ENCODE measurements at regions not wholly inside any gene's neighbourhood (a gene's known extent, or its start where the extent isn't known, plus 50 kb on each side); places are given as distances from the start of the nearest gene placed in this dataset.
A peak's percentile ranks its signal among the peaks of the same experiment; 100 is the strongest.
"Not testable (repeated sequence)": the region's sequence is repeated elsewhere in the genome, so short reads cannot be mapped to it uniquely, and the experiment has no call there.

DNA sequence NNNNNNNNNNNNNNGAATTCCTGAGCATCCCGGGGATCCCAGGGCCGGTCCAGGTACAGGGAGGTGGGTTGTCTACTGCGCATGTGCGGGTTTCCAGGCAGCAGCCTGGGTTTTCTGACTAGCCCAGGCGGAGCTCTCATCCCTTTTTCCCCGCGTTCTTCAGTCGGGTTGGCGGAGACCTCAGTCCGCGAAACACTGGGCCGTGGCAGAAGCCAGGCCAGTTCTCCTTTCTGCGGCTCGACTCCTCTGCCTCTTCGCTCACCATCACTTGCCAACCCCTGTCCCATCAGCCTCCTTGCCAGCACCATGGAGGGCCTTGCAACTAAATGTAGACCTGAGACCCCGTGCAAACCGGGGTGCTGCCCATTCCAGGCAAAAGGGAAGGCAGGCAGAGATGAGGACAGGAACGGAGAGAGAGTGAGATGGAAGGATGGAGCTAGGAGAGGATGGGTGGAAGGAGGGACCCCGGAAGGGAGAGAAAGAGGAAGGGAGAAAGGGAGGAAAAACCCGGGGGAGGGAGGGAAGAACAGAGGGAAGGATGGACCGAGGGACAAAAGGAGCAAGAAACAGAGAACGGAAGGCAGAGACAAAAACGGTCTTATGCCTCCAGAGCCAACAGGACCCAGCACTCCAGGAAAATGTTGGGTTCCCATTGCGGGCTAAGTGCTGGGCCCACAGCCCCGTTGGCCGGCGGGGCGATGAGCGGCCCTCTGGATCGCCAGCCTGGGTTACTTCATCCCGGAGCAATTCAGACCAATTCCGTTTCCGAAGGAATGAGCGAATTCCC, 445.4 kb upstream of the DEFB115 start:
- DNase-seq (ENCODE audit: low spot score): peak; percentile 14

DNA sequence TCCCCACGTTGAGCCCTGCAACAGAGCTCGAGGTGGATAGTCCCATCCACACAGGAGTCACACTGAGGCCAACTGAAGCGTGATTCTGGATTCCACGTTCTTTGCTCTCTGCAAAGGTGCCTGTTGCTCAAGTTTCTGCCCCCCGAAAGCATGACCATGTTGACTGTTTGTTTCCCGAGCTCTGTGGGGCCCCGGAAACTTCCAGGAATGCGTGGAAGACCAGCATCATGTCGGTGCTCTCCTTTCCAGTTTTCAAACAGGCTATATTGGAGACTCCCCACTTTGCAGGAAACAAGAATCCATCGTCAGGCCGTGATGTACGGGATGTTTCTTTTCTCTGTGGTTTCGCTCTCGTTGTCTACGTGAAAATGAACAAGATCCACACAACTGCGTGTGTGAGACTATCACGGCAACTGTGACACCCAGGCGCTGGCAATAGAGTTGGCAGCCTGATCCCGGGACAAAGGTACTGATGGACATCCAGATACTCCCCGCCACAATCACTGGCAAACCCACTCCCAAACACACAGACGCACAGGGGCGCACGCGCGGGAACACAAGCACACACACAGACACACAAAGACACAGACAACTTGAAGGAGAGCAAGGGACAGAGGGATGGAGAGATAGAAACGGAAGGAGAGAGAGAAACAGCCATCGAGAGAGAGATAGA, 444.6 kb upstream of the DEFB115 start:
- peak; percentile 1 for DNase-seq (ENCODE audit: low spot score)

DNA sequence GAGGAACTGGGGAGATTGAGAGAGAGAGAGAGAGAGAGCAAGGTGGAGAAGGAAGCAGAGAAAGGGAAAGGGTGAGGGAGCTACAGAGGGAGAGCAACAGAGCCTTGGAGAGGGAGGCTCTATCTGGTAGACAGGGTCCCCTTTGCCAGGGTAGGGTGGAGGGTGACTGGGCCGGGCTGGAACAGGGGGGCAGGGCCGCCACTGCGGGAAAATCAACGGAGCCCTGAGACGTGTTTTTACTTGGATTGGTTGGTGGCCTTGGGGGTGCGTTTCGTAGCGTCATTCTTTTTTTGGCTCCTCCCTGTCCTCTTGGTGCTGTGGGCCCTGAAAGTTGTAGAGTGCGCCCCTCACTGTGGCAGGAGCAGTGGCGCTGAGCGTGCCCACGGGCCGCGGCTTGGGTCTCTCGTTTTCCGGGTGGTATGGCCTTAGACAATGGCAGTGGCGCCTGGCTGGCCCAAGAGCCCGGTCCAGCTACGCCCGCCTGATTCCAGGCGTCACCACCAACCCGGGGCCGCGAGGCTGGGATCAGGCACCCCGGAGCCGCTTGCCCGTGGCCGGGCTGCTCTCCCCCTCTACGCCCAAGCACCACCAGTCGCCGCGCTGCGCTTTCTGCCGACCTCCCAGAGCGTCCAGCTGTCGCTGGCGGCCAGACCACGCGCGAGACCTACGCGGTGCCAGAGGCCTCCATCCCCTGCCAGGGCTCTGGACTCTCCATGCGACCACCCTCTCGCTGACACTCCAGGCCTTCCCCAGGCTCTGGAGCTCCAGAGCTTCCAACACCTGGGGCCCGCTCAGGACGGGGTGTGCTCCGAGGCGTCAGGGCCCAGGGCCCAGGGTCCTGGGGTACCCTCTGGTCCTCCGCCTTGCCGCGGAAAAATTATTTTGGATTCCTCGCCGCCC, 443.8 kb upstream of the DEFB115 start:
- DNase-seq (ENCODE audit: low spot score): peak; percentile 1

DNA sequence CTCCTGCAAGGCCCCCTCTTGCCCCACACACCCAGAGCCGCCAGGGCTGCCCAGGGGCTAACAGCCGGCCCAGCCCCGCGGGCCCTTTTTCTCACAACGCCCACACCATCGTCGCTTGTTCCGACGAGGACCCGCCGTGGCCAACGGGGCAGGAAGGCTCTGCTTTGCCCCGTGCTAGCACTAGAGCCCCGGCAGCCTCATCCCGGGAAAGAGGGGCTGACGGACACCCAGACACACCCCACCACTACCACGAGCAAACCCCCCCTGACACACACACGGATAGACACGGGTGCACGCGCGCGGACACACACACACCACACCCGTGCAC, 443.2 kb upstream of the DEFB115 start:
- DNase-seq (ENCODE audit: low spot score): not testable (repeated sequence)

DNA sequence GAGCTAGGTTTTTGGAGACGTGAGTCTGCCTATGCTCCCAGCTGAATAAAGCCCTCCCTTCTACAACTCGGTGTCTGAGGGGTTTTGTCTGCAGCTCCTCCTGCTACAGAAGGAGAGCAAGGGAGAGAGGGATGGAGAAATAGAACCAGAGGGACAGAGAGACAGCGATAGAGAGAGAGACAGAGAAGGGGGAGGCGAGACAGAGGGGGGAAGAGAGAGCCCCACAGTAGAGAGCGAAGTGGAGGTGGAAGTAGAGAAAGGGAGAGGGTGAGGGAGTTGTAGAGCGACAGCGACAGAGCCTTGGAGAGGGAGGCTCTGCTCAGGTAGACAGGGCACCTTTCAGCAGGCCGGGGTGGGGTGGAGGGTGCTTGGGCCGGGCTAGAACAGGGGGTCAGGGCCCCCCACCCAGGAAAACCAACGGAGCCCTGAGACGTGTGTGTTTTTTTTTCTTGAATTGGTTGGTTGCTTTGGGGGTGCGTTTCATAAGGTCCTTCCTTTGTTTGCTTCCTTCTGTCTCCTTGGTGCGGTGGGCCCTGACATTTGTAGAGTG, 442.4 kb upstream of the DEFB115 start:
- DNase-seq (ENCODE audit: low spot score): not testable (repeated sequence)

DNA sequence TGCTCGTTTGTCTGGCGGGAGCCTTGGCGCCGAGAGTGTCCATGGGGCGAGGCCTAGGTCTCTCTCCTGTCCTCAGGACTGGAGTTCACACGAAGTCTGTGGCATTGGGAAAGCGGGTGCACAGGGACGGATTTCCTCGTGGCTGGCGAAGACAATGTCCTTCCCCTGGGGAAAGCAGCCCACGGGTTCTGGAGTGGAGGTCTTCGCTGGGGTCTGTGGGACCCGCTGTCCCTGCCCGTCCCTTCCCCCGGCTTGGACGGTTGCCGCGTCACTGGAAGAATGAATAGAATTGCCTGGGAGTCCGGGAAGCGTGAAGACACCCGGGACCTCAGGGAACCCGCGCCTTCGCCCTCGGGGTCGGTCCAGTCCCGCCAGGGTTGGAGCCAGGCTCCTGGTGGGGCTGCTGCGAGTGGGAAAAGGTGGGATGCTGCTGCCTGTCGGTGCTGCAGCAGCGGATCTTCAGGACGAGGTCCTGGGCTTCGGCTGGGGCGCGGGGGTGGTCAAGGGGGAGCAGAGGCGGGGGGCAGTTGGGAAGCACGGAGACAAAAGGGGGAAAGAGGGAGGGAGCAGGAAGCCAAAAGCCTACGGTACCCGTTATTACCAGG, 441.8 kb upstream of the DEFB115 start:
- DNase-seq (ENCODE audit: low spot score): peak; percentile 1

DNA sequence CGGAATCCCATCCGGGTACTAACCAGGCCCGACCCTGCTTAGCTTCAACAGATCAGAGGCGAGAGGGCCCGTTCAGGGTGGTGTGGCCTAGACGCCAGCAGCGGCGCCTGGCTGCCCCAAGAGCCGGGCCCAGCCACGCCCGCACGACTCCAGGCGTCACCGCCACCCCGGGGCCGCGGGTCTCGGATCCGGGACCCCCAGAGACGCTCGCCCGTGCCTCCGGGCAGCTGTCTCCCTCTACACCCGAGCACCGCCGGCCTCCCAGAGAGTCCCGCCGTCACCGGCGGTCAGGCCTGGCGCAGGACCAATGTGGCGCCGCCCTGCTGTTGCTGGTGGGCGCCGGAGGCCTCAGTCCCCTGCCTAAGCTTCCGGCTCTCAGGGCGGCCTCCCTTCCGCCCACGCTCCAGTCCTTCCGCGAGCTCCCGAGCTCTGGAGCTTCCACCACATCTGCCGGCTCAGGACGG, 441.2 kb upstream of the DEFB115 start:
- DNase-seq (ENCODE audit: low spot score): no peak

DNA sequence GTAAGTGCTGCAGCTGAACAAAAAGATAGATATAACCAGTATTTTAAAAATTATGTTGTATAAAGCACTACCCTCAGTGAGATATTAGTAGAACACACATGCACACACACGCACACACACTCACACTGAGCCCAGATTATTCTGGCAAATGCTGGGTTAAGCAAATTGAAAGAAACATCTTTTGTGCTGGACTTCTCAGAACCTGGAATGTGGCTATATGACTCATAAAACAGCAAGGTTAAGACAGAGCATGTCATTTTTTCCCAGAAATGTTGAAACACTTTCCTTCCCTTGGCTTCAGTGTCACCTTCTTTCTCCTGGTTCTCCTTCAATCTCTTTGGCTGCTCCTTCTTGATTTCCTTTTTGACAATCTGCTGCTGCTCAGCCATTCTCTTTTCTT, 435.8 kb upstream of the DEFB115 start:
- not testable (repeated sequence) for DNase-seq (ENCODE audit: low spot score)

DNA sequence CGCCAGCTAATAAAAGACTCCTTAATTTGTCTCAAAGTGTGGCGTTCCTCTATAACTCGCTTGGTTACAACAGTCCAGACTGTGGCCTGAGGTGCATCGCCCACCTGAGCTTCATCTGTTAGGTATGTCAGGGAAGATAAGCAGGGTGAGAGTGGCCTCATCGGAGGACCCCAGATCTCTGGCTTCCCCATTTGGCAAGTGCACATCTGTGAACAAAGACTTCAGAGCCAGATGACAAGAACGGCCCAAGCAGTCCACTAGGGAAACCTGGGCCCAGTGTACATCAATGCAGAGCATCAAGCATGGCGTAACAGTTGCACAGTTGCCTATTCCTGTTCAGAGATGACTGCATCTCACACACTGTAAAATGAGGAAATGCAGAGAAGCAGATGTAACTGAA, 432.8 kb upstream of the DEFB115 start:
- DNase-seq (ENCODE audit: low spot score): not testable (repeated sequence)

DNA sequence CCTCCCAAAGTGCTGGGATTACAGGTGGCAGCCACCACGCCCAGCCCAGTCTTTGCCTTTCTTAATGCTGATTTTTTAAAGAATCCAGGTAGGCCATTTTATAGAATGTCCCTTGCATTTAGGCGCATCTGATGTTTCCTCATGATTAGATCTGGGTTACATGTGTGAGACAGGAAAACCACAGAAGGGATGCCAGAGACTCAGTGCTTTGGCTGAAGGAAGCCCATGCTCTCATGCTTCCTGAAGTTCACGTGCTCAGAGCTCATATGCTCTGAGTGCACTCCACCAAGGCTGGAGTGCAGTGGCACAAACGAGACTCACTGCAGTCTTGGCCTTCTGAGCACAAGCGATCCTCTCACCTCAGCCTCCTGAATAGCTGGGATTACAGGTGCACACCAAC, 411.5 kb upstream of the DEFB115 start:
- DNase-seq (ENCODE audit: low spot score): not testable (repeated sequence)

DNA sequence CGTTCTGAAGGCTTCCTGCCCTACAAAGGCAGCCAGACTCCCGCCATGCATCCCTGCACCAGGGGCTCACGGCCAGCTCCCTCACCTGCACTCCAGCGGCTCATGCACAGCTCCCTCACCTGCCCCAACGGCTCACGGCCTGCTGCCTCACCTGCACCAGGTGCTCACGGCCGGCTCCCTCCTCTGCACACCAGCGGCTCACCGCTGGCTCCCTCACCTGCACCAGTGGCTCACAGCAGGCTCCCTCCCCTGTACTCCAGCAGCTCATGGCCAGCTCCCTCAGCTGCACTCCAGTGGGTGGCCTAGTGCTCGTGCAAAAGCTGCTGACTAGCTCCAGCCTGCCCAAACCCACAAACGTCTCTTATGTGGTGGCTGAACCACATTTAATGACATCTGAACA, 389.2 kb upstream of the DEFB115 start:
- not testable (repeated sequence) for DNase-seq (ENCODE audit: low spot score)

DNA sequence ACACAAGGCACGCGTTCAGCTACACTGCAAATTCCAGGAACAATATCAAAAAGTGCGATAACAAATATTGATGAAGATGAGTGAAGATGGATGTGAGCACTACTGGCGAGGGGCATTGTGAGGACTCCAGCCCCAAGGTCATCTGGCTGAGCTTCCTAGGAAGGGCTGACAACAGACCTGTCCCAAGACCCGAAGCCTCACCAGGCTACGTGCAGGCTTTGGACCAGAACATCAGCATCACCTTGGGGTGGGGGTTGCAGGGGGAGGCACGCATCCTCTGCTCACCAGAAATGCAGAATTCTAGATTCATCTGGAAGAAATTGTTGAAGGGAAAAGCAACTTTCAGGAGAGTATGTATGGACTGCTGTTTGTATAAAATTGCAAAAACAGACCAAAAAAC, 386.3 kb upstream of the DEFB115 start:
- DNase-seq (ENCODE audit: low spot score): not testable (repeated sequence)

DNA sequence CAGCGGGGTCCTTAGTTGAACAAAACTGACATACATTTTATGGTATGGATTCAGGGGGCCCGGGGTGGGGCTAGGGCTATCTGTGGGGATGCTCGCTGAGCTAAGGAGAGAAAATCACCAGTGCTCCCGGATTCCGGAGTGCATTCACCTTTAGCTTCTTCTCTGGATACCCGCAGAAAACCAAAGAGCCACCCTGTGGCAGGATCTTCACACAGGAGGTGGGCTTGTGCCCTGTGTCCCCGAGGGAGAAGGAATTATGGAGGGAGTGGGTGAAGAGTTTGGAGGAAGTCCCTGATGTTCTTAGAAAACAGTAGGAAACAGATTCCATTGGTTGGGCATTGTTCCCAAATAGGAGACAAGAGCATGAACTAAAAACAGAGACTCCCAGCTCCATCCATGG, 385.2 kb upstream of the DEFB115 start:
- DNase-seq (ENCODE audit: low spot score): not testable (repeated sequence)

DNA sequence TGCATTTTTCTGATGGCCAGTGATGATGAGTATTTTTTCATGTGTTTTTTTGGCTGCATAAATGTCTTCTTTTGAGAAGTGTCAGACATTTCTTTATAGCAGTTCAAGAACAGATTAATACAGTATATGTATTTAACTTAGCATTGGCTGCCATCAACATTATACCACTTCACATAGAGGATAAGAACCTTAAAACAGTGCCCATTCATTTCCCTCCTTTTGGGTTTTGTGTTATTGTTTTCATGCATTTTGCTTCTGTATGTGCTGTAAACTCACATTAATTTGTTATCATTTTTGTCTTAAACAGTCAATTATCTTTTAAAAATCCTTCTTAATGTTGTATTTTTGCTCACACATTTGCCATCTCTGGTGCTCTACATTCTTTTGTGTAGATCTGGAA, 381.6 kb upstream of the DEFB115 start:
- not testable (repeated sequence) for DNase-seq (ENCODE audit: low spot score)

DNA sequence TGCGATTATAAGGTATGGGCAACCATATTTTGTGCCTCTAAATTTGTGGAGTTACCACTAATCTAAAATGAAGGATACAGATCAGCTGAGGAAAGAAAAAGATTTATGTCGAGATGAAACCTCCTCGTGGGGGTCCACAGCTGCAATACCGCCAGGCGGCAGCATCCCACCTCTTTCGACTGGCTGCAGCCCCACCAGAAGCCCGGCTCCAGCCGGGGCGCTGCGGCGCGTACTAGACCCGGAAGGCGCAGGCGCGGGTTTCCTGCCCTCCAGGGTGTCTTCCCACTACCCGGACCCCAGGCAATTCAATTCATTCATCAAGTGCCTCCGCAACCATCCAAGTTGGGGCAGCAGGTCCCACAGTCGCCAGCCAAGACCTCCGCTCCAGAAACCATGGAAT, 366.1 kb upstream of the DEFB115 start:
- not testable (repeated sequence) for DNase-seq (ENCODE audit: low spot score)

DNA sequence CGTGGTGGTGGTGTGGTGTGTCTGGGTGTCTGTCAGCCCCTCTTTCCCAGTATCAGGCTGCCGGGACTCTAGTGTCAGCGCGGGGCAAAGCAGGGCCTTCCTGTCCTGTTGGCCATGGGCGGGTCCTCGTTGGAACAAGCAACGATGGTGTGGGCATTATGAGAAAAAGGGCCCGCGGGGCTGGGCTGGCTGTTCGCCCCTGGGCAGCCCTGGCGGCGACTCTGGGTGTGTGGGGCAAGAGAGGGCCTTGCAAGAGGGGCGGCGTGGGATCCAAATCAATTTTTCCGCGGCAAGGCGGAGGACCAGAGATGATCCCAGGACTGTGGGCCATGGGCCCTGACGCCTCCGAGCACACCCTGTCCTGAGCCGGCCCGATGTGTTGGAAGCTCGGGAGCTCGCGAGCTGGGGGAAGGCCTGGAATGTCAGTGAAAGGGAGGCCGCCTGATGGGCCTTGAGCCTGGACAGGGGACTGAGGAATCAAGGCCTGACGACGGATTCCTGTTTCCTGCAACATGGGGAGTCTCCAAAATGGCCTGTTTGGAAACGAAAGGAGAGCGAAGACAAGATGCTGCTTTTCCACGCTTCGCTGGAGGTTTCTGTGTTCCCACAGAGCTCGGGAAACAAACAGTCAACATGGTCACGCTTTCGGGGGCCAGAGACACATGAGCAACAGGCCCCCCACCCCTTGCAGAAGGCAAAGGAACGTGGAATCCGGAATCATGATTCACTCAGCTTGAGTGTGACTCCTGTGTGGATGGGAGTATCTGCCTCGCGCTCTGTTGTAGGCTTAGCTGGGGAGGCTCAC, 364.7 kb upstream of the DEFB115 start:
- no peak for DNase-seq (ENCODE audit: low spot score)

DNA sequence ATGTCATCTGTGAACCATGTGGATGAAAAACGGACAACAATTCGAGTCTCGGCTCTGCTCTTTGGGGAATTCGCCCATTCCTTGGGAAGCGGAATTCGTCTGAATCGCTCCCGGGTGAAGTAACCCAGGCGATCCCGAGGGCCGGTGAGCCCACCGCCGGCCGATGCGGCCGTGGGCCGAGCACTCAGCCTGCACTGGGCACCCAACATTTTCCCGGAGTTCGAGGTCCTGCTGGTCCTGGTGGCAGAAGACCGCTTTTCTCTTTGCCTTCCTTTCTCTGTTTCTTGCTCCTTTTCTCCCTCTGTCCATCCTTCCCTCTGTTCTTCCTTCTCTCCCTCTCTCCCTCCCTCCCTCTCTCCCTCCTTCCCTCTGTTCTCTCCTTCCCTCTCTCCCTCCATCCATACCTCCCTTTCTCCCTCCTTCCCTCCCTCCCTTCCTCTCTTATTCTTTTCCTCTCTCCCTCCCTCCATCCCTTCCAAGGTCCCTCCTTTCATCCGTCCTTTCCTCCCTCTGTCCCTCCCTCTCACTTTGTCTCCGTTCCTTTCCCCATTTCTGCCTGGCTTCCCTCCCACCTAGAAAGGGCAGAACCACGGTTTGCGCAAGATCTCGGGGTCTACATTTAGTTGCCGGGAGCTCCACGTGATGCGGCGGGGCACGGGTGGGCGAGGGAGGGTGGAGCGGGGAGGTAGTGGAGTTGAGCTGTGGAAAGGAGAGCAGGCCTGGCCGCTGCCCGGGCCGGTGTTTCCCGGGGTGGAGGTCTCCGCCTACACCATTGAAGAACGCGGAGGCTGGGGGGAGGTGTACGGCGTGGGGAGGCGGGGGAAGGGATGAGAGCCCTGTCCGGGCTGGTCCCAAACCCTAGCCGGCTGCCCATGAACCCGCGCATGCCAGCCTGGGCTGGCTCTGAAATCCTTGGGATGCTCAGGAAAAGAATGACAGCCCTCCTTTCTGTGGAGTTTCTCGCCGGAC, 363.8 kb upstream of the DEFB115 start:
- DNase-seq (ENCODE audit: low spot score): not testable (repeated sequence)

DNA sequence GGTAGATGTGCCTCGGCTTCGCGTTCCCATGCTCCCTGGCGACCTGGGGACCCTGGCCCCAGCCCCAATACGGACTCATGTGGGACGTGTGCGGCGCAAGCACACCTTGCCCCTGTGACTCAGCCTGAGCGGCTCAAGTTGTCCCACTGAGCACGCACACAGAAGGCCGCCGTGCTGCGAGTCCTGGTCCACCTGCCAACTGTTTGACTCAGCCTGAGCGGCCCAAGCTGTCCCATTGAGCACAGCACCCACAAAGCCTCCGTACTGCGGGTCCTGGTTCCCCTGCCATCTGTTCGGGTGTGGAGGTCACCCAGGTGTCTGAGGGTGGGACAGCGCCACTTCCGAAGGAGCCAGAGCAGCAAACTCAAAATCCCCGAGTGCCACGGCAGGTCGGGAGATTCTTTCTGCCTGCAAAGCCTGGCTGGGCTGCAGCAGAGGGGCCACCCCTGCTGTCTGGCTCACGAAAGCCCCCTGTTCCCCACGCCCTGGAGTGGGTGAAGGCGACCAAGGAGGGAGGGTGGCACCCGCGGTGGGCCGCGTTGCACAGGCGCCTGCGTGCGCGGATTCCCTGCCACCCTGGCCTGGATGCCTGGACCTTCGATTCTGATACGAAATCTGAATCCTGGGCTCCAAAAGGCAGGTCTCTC, 362.6 kb upstream of the DEFB115 start:
- not testable (repeated sequence) for DNase-seq (ENCODE audit: low spot score)

DNA sequence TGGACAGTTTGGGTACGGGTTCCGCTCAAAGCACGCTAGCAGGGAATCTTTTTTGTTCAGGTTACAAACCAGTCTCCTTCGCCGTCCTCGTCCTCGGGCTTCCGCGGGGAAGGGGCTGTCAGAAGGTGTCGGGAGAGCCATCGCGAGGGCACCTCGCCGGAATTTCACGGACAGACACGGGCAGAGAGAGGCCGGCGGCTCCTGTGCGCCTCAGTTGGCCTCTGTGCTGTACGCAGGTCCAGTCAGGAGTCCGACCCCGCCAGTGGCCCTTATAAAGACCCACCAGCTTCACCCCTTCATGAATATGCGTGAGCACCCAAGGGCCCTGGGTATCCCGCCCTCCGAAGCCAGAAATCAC, 362.1 kb upstream of the DEFB115 start:
- DNase-seq (ENCODE audit: low spot score): not testable (repeated sequence)

Measured in germinal center (tissue), 1 donor.